HFF-Myc (cell line): ENCODE measurements at regions not wholly inside any gene's neighbourhood (a gene's known extent, or its start where the extent isn't known, plus 50 kb on each side); places are given as distances from the start of the nearest gene placed in this dataset.

ENCODE experiments used
- DNase-seq: peaks from one replicate; pipeline ENCODE4 v3.0.0-alpha.2; 2011; ENCODE audit warnings: low read depth; ENCODE audit errors: extremely low read depth
- H3K4me3 ChIP-seq: replicated peaks from 2 replicates; pipeline ENCODE4 v1.5.1; 2011; ENCODE audit warnings: low read depth, mild to moderate bottlenecking, control low read depth, low read length
- TF ChIP-seq, protein P1 (sequence below): IDR thresholded peaks from 2 replicates; pipeline ENCODE4 v1.5.1; 2012; ENCODE audit warnings: mild to moderate bottlenecking, low read depth, low read length, control low read depth; ENCODE audit errors: missing control alignments

GRCh38 chr3:22923711-22924110, 279.4 kb upstream of the UBE2E2 start:
- H3K4me3 ChIP-seq: no peak overlapping the region
- DNase-seq: no peak
- TF ChIP-seq, protein P1, sequence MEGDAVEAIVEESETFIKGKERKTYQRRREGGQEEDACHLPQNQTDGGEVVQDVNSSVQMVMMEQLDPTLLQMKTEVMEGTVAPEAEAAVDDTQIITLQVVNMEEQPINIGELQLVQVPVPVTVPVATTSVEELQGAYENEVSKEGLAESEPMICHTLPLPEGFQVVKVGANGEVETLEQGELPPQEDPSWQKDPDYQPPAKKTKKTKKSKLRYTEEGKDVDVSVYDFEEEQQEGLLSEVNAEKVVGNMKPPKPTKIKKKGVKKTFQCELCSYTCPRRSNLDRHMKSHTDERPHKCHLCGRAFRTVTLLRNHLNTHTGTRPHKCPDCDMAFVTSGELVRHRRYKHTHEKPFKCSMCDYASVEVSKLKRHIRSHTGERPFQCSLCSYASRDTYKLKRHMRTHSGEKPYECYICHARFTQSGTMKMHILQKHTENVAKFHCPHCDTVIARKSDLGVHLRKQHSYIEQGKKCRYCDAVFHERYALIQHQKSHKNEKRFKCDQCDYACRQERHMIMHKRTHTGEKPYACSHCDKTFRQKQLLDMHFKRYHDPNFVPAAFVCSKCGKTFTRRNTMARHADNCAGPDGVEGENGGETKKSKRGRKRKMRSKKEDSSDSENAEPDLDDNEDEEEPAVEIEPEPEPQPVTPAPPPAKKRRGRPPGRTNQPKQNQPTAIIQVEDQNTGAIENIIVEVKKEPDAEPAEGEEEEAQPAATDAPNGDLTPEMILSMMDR: no peak

GRCh38 chr3:22928216-22929110, 274.7 kb upstream of the UBE2E2 start:
- TF ChIP-seq, protein P1: no peak
- H3K4me3 ChIP-seq: no peak overlapping the region
- no peak for DNase-seq

DNA sequence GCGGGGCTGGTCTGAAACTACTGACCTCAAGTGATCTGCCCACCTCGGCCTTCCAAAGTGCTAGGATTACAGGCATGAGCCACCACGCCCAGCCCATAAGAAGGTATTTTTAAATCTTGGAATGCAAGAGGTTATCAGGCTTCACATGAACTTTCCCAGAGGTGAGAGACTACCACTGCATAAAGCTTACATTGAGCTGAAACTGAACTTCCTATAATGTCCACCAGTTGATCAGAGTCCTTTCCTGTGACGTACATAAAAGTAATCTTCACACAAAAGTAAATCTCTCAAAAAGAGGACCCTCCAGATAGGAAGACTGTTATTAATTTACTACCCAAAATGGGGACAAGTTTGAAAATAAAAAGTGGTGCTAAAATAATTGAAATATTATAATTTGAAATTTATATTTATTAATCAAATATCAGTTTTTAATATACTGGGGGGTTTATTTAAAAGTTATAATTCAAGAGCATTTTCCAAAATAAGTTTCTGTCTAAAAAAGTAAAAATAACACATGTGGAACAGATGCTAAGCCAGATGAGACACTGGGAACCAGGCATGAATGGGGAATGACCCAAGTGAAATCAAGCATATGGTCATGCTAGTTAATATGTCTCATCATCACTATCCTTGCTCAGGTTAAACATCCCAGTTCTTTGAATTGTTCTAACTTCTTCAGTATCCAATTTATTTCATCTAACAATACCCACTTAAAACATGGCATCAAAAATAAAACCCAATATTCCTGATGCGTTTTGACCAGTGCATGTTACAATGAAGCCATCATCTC, 269.9 kb upstream of the UBE2E2 start:
- no peak for DNase-seq

DNA sequence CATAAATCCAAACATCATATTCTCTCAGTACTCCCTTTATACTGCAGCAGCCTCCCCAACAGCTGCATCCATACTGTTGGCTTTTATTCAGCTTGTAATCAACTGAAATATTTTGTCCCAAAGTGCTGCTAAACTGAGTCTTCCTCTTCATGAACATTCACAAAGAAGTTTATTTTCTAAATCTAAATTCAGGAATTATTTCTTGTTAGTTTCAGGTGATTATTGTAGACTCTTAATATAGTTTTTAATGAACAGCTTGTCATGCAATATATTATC, 269.3 kb upstream of the UBE2E2 start:
- TF ChIP-seq, protein P1: no peak
- no peak overlapping the region for H3K4me3 ChIP-seq
- no peak for DNase-seq

More for the DNA sequence above, 269.9 kb upstream of the UBE2E2 start:
- TF ChIP-seq, protein P1: no peak
- no peak overlapping the region for H3K4me3 ChIP-seq

DNA sequence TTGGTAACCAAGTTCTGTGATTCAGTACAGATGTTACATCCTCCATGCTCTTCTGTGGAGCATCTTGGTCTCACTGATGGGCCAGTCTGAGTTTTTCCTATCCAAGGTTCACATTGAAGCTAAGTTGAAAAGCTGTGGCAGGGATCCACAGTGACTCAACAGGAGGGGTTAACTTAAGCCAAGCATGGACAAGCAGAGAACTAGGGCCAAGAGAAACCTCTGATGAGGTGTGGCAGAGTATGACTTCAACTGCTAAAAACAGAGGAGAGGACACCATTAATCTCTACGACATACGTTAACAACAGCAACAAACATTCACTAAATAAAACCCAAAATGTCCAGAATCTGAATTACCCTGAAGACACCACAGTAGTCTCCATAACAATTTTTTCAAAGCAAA, 268.1 kb upstream of the UBE2E2 start:
- H3K4me3 ChIP-seq: no peak overlapping the region
- TF ChIP-seq, protein P1: no peak
- no peak for DNase-seq

DNA sequence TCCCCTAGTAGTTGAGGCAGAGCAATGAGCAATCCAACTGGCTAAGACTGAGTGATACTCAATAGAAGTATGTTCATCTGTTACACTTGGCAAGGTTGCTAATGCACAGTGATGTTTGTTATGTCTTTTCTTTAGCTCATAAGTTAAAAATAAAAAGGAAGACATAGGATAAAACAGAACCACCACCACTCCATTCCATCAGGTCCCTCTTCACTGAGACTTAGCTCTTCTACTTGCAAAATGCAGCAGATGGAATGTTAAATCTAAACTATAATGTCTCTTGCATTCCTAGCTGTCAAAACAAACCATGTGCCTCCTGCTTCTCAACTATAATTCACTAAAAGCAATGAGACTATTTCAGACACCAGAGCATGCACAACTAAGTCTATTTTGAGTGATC, 265.6 kb upstream of the UBE2E2 start:
- TF ChIP-seq, protein P1: no peak
- DNase-seq: no peak
- no peak overlapping the region for H3K4me3 ChIP-seq
